ENCODE measurements at regions not wholly inside any gene's neighbourhood (a gene's known extent, or its start where the extent isn't known, plus 50 kb on each side); places are given as distances from the start of the nearest gene placed in this dataset.

GRCh38 chr2:234275515-234275914, 221.4 kb downstream of the ARL4C start:
- H3K56ac ChIP-seq (ENCODE audit: insufficient read length, low read depth, low read length), result no peak overlapping the region
- Mint-ChIP-seq H3K4me3 (no peak overlapping the region), H3K27me3 (ENCODE audit: low read depth) (peaks cover 6% of the 10 kb centered on the region), H3K36me3 (ENCODE audit: insufficient read depth in 1 of 3, low read depth in 3 of 3) (peaks cover 0 to 2% (median 0%) of the 10 kb centered on the region in 3 experiments; a peak in 1 of 7 replicates), H3K9me3 (peaks cover 0 to 5% of the 10 kb centered on the region in 2 experiments; a peak in 3 of 5 replicates), H3K4me1 (no peaks in the 10 kb centered on the region), H3K27ac (no peak overlapping the region)
- no peak overlapping the region for H4K5ac ChIP-seq (ENCODE audit: insufficient read length, low read depth, low read length)
- no peaks in the 10 kb centered on the region for H3K23me2 ChIP-seq (ENCODE audit: insufficient read length, low read depth, low read length, poor library complexity, severe bottlenecking)
- H3K27ac ChIP-seq (ENCODE audit: insufficient read length, low read depth, low read length), result no peak overlapping the region
- H3T11ph ChIP-seq (ENCODE audit: low read length), result no peak overlapping the region
- no peak for DNase-seq
- no CpG with 5 or more reads among the region's 2 CpGs for WGBS (ENCODE audit: extremely low coverage, insufficient read length, low lambda C conversion rate)
- no peak overlapping the region for H3K14ac ChIP-seq (ENCODE audit: insufficient read depth, low read length)
- H3K4me2 ChIP-seq (ENCODE audit: insufficient read depth, insufficient read length, low read length), result no peak overlapping the region
- H3K27me3 ChIP-seq (ENCODE audit: insufficient read depth, low read length), result no peaks in the 10 kb centered on the region
- no peaks in the 10 kb centered on the region for H3K4me1 ChIP-seq (ENCODE audit: insufficient read depth, low read length)
- H2AK5ac ChIP-seq (ENCODE audit: insufficient read length, low read length), result no peak overlapping the region
- no peak overlapping the region for H4K8ac ChIP-seq (replicated peaks; ENCODE audit: insufficient read length, low read depth, low read length)
- no peak overlapping the region for H2BK5ac ChIP-seq (ENCODE audit: insufficient read length, low read length)
- no peak for TF ChIP-seq CTCF (conservative IDR thresholded peaks at IDR 0.05)
- no peak overlapping the region for H3K9ac ChIP-seq (ENCODE audit: extremely low read depth, insufficient read length, low read length)
- H4K20me1 ChIP-seq (ENCODE audit: control insufficient read depth, insufficient read depth, insufficient read length), result no peaks in the 10 kb centered on the region
- no peak overlapping the region for H2BK12ac ChIP-seq (ENCODE audit: insufficient read length, low read depth, low read length)
- no peak overlapping the region for H3K18ac ChIP-seq (ENCODE audit: insufficient read length, low read depth, low read length)
- H2AFZ ChIP-seq (ENCODE audit: low read length), result no peak overlapping the region
- H3K9me3 ChIP-seq (ENCODE audit: control insufficient read depth, low read depth, low read length), result no peaks in the 10 kb centered on the region
- no peak overlapping the region for H3K4ac ChIP-seq (ENCODE audit: low read depth, low read length)
- H2BK20ac ChIP-seq (ENCODE audit: low read depth, low read length, poor library complexity, severe bottlenecking), result no peak overlapping the region
- no peak overlapping the region for H4K91ac ChIP-seq (ENCODE audit: insufficient read length, low read depth, low read length)
- no peaks in the 10 kb centered on the region for H3K79me1 ChIP-seq (ENCODE audit: insufficient read depth, low read depth, low read length, poor library complexity, severe bottlenecking)
- H3K23ac ChIP-seq (ENCODE audit: insufficient read length, low read depth, low read length), result no peak overlapping the region
- H2BK15ac ChIP-seq (ENCODE audit: low read depth, low read length), result no peak overlapping the region
- H3K79me2 ChIP-seq (ENCODE audit: insufficient read depth, low read length), result no peaks in the 10 kb centered on the region
- H2BK120ac ChIP-seq (ENCODE audit: low read depth, low read length, poor library complexity, severe bottlenecking), result no peak overlapping the region

All from H9 (cell line).